Right lobe of liver (tissue), 6 donors: ENCODE measurements at regions not wholly inside any gene's neighbourhood (a gene's known extent, or its start where the extent isn't known, plus 50 kb on each side); places are given as distances from the start of the nearest gene placed in this dataset.
A peak's percentile ranks its signal among the peaks of the same experiment; 100 is the strongest.

Experiments
- ATAC-seq, 4 donors: fragments of 200-7000 bp; cut with Tn5 transposase; one replicate each; pipeline ENCODE4 v1.9.1; 2020; ENCODE audit warnings: mild to moderate bottlenecking in 4 of 4, moderate library complexity in 4 of 4
- DNase-seq, 3 donors: peaks; one replicate each; pipeline ENCODE4 v3.0.0-alpha.2; 2020
- H3K27ac ChIP-seq, 3 donors: fragments of 200-600 bp; one replicate each; pipeline ENCODE4 v1.8.0; 2022
- H3K27me3 ChIP-seq, 2 donors: fragments of 200-600 bp; one replicate each; pipeline ENCODE4 v1.8.0; 2022
- H3K36me3 ChIP-seq, 4 donors: fragments of 200-600 bp; sonication (generic) in 1 of 4; one replicate each; pipeline versions ENCODE4 v1.5.1 to v1.8.0; 2017 to 2022; ENCODE audit warnings: control low read depth in 1 of 4
- H3K4me1 ChIP-seq, 4 donors: fragments of 200-600 bp; sonication (generic) in 1 of 4; one replicate each; pipeline versions ENCODE4 v1.5.1 to v1.8.0; 2017 to 2022; ENCODE audit warnings: control low read depth in 1 of 4
- H3K4me3 ChIP-seq, 3 donors: fragments of 200-600 bp; one replicate each; pipeline ENCODE4 v1.8.0; 2022
- H3K9me3 ChIP-seq, 4 donors: fragments of 200-600 bp; sonication (generic) in 1 of 4; one replicate each; pipeline versions ENCODE4 v1.5.1 to v1.8.0; 2017 to 2022; ENCODE audit warnings: control low read depth in 1 of 4
- POLR2A ChIP-seq: fragments of 450-650 bp; IDR thresholded peaks from one replicate; pipeline ENCODE4 v1.6.1; 2017; ENCODE audit warnings: antibody characterized with exemption, mild to moderate bottlenecking
- WGBS: methylation state at CpG from one replicate; pipeline ENCODE4 v1.1.6; 2018; ENCODE audit warnings: low coverage, low lambda C conversion rate; ENCODE audit not compliant: insufficient coverage; ENCODE audit errors: missing lambda C conversion rate; 5-methylcytosine and 5-hydroxymethylcytosine counted together
- intact Hi-C, 2 donors: fragments of 100-400 bp; cut with DNase I; formaldehyde crosslinking; loops; one replicate each; pipeline versions ENCODE4 v1.11.2 to v1.14.1; 2022
- TF ChIP-seq, protein P1 (sequence below), 4 donors: fragments of 200-600 bp in 3 of 4; fragments of 450-650 bp in 1 of 4; IDR thresholded peaks; one replicate each; pipeline versions ENCODE4 v1.5.1 to v1.8.0; 2016 to 2022; ENCODE audit warnings: antibody characterized with exemption in 4 of 4, mild to moderate bottlenecking in 2 of 4
- donor health status: DM: no; HTN: yes; CAD: no.
- donor health status: DM: no; HTN: no; CAD: no.
- donor health status: DM: no; HTN: no; CAD: no.
- donor health status: DM: no; HTN: yes; CAD: no.
- donor health status: DM: no; HTN: yes; CAD: no.

DNA sequence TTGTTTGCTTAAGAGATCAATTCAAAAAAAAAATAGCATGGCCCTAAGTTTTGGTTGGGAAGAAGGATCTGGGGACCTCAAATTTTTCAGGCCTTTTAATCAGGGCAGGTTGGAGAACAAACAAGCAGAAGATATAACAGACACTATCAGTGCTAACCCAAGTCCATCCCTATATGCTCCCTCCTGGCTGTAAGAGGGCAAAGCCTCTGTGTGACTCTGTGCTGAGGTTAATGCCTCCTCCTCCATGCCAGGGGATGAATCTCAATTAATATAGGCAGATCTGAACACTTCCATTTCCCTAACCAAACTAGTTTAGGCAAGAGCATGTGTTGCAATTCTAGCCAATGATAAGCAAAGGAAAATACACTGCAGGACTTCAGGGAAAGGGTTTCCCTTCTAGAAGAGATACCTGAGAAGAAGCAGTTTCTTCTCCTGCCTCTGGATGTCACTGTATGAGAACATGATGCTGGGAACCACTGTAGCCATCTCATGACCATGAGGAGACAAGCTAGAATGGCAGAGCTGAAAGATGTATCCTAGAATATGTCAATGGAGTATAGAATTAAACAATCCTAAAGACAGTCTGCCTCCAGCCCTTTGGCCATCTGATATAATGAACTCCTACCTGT lies 76.0 kb downstream of the CHD9NB start:
- Histone ChIP-seq H3K4me1 (no peaks in the 10 kb centered on the region), H3K36me3 (no peaks in the 10 kb centered on the region), H3K27me3 (no peaks in the 10 kb centered on the region), H3K9me3 (no peaks in the 10 kb centered on the region), H3K4me3 (no peak overlapping the region), H3K27ac (no peak overlapping the region)
- no peak for DNase-seq
- peak; percentile 81 to 94 (median 88) for ATAC-seq
- TF ChIP-seq POLR2A: no peak
- TF ChIP-seq, protein P1, sequence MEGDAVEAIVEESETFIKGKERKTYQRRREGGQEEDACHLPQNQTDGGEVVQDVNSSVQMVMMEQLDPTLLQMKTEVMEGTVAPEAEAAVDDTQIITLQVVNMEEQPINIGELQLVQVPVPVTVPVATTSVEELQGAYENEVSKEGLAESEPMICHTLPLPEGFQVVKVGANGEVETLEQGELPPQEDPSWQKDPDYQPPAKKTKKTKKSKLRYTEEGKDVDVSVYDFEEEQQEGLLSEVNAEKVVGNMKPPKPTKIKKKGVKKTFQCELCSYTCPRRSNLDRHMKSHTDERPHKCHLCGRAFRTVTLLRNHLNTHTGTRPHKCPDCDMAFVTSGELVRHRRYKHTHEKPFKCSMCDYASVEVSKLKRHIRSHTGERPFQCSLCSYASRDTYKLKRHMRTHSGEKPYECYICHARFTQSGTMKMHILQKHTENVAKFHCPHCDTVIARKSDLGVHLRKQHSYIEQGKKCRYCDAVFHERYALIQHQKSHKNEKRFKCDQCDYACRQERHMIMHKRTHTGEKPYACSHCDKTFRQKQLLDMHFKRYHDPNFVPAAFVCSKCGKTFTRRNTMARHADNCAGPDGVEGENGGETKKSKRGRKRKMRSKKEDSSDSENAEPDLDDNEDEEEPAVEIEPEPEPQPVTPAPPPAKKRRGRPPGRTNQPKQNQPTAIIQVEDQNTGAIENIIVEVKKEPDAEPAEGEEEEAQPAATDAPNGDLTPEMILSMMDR (IDR thresholded peaks at IDR 0.05): peak; percentile 24 to 53 (median 40)
- intact Hi-C loops: no loop called here

DNA sequence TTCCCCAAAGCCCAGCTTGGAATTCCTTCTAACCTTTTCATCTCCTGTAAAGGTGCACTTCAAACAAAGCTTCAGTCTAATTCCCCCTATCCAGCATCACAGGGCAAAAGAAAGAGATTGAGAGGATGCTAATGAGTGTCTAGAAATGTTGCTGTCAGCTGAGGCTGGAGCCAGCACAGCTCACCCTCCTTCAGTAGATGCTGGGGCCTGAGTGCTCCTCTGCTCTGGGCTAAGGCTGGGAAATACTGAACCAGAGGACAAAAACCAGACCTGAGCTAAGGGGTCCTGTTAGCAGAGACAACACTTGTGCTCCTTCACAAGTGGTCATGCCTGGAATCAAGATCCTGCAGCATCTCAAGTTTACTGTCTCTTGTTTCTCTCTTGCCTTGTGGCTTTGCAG lies 85.0 kb downstream of the CHD9NB start:
- no peaks in the 10 kb centered on the region for H3K27me3 ChIP-seq
- TF ChIP-seq, protein P1 (IDR thresholded peaks at IDR 0.05): no peak
- no peak for TF ChIP-seq POLR2A
- H3K27ac ChIP-seq: no peak overlapping the region
- no peaks in the 10 kb centered on the region for H3K36me3 ChIP-seq
- DNase-seq (no peak), ATAC-seq (no peak)
- no peak overlapping the region for H3K4me3 ChIP-seq
- intact Hi-C loops: no loop called here
- no peaks in the 10 kb centered on the region for H3K4me1 ChIP-seq
- H3K9me3 ChIP-seq: no peaks in the 10 kb centered on the region

DNA sequence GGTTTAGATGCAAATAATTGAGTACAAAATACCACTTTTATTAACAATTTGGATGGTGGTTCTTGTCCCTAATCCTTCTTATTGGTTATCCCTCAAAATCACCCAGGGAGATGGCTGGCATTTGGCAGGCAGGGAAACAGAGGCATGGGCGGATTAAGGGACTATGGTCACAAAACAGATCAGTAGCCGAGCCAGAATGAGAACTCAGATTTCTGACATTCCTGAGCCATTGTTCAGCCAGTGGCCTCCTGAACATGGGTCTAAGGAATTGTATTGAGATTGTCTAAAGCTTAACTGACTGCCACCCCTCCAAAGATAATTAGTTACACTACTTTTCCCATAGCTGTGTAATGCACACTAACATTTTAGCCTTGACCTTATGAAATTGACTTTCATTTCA lies 88.4 kb downstream of the CHD9NB start:
- H3K4me3 ChIP-seq: no peak overlapping the region
- no CpG with 5 or more reads among the region's 2 CpGs for WGBS
- intact Hi-C loops: no loop called here
- no peak overlapping the region for H3K27ac ChIP-seq
- no peak for TF ChIP-seq POLR2A
- TF ChIP-seq, protein P1 (IDR thresholded peaks at IDR 0.05): no peak
- H3K4me1 ChIP-seq: no peaks in the 10 kb centered on the region
- no peaks in the 10 kb centered on the region for H3K36me3 ChIP-seq
- no peaks in the 10 kb centered on the region for H3K27me3 ChIP-seq
- ATAC-seq (no peak), DNase-seq (no peak)
- no peaks in the 10 kb centered on the region for H3K9me3 ChIP-seq

DNA sequence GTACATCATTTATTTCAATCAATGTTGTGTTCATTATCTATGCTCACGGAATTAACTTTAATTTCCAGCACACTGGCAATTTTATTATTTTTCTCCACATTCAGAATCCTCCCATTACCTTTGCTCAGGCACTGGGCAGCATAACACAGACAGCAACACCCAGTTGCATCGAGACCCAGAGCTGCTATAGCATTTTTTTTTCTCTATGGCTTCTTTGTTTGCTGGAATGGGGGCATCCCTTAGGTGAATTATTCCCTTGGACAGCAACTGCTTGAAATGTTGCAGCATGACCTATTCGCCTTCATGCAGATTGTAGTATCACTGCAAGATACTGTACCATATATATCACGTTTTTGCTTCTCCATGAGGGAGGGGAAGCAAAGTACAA lies 88.8 kb downstream of the CHD9NB start:
- 63% methylated on average over 4 of the region's 4 CpGs for WGBS
- H3K27me3 ChIP-seq: no peaks in the 10 kb centered on the region
- intact Hi-C loops: no loop called here

More for the DNA sequence above, 88.8 kb downstream of the CHD9NB start:
- Histone ChIP-seq H3K4me1 (no peaks in the 10 kb centered on the region), H3K4me3 (no peak overlapping the region), H3K9me3 (no peaks in the 10 kb centered on the region), H3K36me3 (no peaks in the 10 kb centered on the region), H3K27ac (no peak overlapping the region)
- DNase-seq: no peak
- no peak for ATAC-seq
- no peak for TF ChIP-seq POLR2A
- TF ChIP-seq, protein P1 (IDR thresholded peaks at IDR 0.05): no peak
